ENCODE measurements at regions not wholly inside any gene's neighbourhood (a gene's known extent, or its start where the extent isn't known, plus 50 kb on each side); places are given as distances from the start of the nearest gene placed in this dataset.
"Not testable (repeated sequence)": the region's sequence is repeated elsewhere in the genome, so short reads cannot be mapped to it uniquely, and the experiment has no call there.

- H3K27ac Mint-ChIP-seq; DNase-seq (ENCODE audit: low spot score in 2 of 2); ATAC-seq; H3K36me3 Mint-ChIP-seq: not testable (repeated sequence)
- H3K9me3 Mint-ChIP-seq, result peaks cover 21 to 22% of the 10 kb centered on the region in 2 donors
Measured at GRCh38 chr13:85980447-85980846, 181.2 kb upstream of the SLITRK6 start.

GRCh38 chr13:85976242-85976641 lies 177.0 kb upstream of the SLITRK6 start:
- DNase-seq (ENCODE audit: low spot score in 2 of 2) (no peak), ATAC-seq (no peak)
- Mint-ChIP-seq H3K9me3 (peaks cover 19 to 27% of the 10 kb centered on the region in 2 donors), H3K36me3 (peaks cover 0 to 5% of the 10 kb centered on the region in 2 donors), H3K27ac (no peak overlapping the region)

GRCh38 chr13:85974608-85975366 lies 175.6 kb upstream of the SLITRK6 start:
- Mint-ChIP-seq H3K9me3 (peaks cover 15 to 22% of the 10 kb centered on the region in 2 donors), H3K27ac (no peak overlapping the region), H3K36me3 (no peaks in the 10 kb centered on the region)
- ATAC-seq (no peak), DNase-seq (ENCODE audit: low spot score in 2 of 2) (no peak)

GRCh38 chr13:85970727-85971126 lies 171.5 kb upstream of the SLITRK6 start:
- no peak for ATAC-seq
- Mint-ChIP-seq H3K36me3 (no peaks in the 10 kb centered on the region), H3K27ac (no peak overlapping the region), H3K9me3 (peaks cover 3 to 6% of the 10 kb centered on the region in 2 donors)
- DNase-seq (ENCODE audit: low spot score in 2 of 2), result no peak

- Mint-ChIP-seq H3K9me3 (peaks cover 3 to 5% of the 10 kb centered on the region in 2 donors), H3K27ac (no peak overlapping the region), H3K36me3 (no peaks in the 10 kb centered on the region)
- DNase-seq (ENCODE audit: low spot score in 2 of 2), result no peak
- ATAC-seq, result no peak
Measured at GRCh38 chr13:85969331-85969730, 170.1 kb upstream of the SLITRK6 start.

GRCh38 chr13:85935868-85936467 lies 136.7 kb upstream of the SLITRK6 start:
- H3K9me3 Mint-ChIP-seq, result peaks cover 22 to 38% of the 10 kb centered on the region in 2 donors
- no peak for DNase-seq (ENCODE audit: low spot score in 2 of 2)
- no peak for ATAC-seq
- H3K36me3 Mint-ChIP-seq, result peaks cover 0 to 8% of the 10 kb centered on the region in 2 donors
- H3K27ac Mint-ChIP-seq, result no peak overlapping the region

GRCh38 chr13:85930108-85930507 lies 130.9 kb upstream of the SLITRK6 start:
- Mint-ChIP-seq H3K9me3 (peaks cover 13 to 17% of the 10 kb centered on the region in 2 donors), H3K27ac (no peak overlapping the region), H3K36me3 (no peaks in the 10 kb centered on the region)
- ATAC-seq (no peak), DNase-seq (ENCODE audit: low spot score in 2 of 2) (no peak)

- H3K9me3 Mint-ChIP-seq, result peaks cover 15 to 20% of the 10 kb centered on the region in 2 donors
- H3K36me3 Mint-ChIP-seq, result peaks cover 0 to 7% of the 10 kb centered on the region in 2 donors
- ATAC-seq (no peak), DNase-seq (ENCODE audit: low spot score in 2 of 2) (no peak)
- no peak overlapping the region for H3K27ac Mint-ChIP-seq
Measured at GRCh38 chr13:85910962-85911361, 111.7 kb upstream of the SLITRK6 start.

GRCh38 chr13:85900521-85900920 lies 101.3 kb upstream of the SLITRK6 start:
- ATAC-seq, result no peak
- peaks cover 4 to 25% of the 10 kb centered on the region in 2 donors for H3K9me3 Mint-ChIP-seq
- peaks cover 0 to 4% of the 10 kb centered on the region in 2 donors for H3K36me3 Mint-ChIP-seq

GRCh38 chr13:85896516-85897450 lies 97.6 kb upstream of the SLITRK6 start:
- no peak for DNase-seq (ENCODE audit: low spot score in 2 of 2)
- Mint-ChIP-seq H3K36me3 (no peaks in the 10 kb centered on the region), H3K27ac (no peak overlapping the region), H3K9me3 (peaks cover 3 to 26% of the 10 kb centered on the region in 2 donors)
- ATAC-seq, result no peak

More at GRCh38 chr13:85900521-85900920, 101.3 kb upstream of the SLITRK6 start:
- no peak overlapping the region for H3K27ac Mint-ChIP-seq
- no peak for DNase-seq (ENCODE audit: low spot score in 2 of 2)

- no peak overlapping the region for H3K27ac Mint-ChIP-seq
- no peaks in the 10 kb centered on the region for H3K36me3 Mint-ChIP-seq
- DNase-seq (ENCODE audit: low spot score in 2 of 2) (no peak), ATAC-seq (no peak)
- peaks cover 8 to 9% of the 10 kb centered on the region in 2 donors for H3K9me3 Mint-ChIP-seq
Measured at GRCh38 chr13:85887406-85887805, 88.2 kb upstream of the SLITRK6 start.

- Mint-ChIP-seq H3K36me3 (no peaks in the 10 kb centered on the region), H3K9me3 (peaks cover 11 to 14% of the 10 kb centered on the region in 2 donors), H3K27ac (no peak overlapping the region)
- ATAC-seq (no peak), DNase-seq (ENCODE audit: low spot score in 2 of 2) (no peak)
Measured at GRCh38 chr13:85879014-85879413, 79.8 kb upstream of the SLITRK6 start.

- ATAC-seq, result no peak
Measured at GRCh38 chr13:85864963-85865530, 65.8 kb upstream of the SLITRK6 start.

GRCh38 chr13:85853901-85854663 lies 54.9 kb upstream of the SLITRK6 start:
- no peak for ATAC-seq

More at GRCh38 chr13:85864963-85865530, 65.8 kb upstream of the SLITRK6 start:
- DNase-seq (ENCODE audit: low spot score in 2 of 2), result no peak
- Mint-ChIP-seq H3K27ac (no peak overlapping the region), H3K9me3 (peaks cover 3 to 8% of the 10 kb centered on the region in 2 donors), H3K36me3 (no peaks in the 10 kb centered on the region)

GRCh38 chr13:85853161-85853894 lies 54.1 kb upstream of the SLITRK6 start:
- no peak overlapping the region for H3K27ac Mint-ChIP-seq

More at GRCh38 chr13:85853901-85854663, 54.9 kb upstream of the SLITRK6 start:
- DNase-seq (ENCODE audit: low spot score in 2 of 2), result no peak
- H3K9me3 Mint-ChIP-seq, result peaks cover 17 to 18% of the 10 kb centered on the region in 2 donors
- no peak overlapping the region for H3K27ac Mint-ChIP-seq
- peaks cover 0 to 8% of the 10 kb centered on the region in 2 donors for H3K36me3 Mint-ChIP-seq

More at GRCh38 chr13:85853161-85853894, 54.1 kb upstream of the SLITRK6 start:
- DNase-seq (ENCODE audit: low spot score in 2 of 2) (no peak), ATAC-seq (no peak)
- H3K36me3 Mint-ChIP-seq, result peaks cover 0 to 8% of the 10 kb centered on the region in 2 donors
- H3K9me3 Mint-ChIP-seq, result peaks cover 12 to 16% of the 10 kb centered on the region in 2 donors
